Left kidney (tissue), 1 donor: ENCODE measurements at regions not wholly inside any gene's neighbourhood (a gene's known extent, or its start where the extent isn't known, plus 50 kb on each side); places are given as distances from the start of the nearest gene placed in this dataset.

ENCODE experiments used
- DNase-seq: peaks from one replicate; pipeline ENCODE4 v3.0.0-alpha.2; 2013

DNA sequence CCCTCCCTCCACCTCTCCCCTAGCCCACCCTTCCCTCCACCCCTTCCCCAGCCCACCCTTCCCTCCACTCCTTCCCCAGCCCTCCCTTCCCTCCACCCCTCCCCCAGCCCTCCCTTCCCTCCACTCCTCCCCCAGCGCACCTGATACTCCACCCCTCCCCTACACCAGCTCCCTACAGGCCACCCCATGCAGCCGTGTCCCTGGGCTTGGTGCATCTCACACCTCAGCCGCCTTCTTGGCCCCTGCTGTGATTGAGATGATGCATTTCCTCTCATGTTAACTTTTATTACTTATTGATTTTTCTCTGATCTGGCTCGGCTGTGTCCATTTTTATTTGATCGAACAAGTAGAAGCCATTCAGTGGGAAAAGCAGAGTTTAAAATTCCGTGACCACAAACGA, 243.8 kb downstream of the MATN1 start:
- DNase-seq, result no peak

DNA sequence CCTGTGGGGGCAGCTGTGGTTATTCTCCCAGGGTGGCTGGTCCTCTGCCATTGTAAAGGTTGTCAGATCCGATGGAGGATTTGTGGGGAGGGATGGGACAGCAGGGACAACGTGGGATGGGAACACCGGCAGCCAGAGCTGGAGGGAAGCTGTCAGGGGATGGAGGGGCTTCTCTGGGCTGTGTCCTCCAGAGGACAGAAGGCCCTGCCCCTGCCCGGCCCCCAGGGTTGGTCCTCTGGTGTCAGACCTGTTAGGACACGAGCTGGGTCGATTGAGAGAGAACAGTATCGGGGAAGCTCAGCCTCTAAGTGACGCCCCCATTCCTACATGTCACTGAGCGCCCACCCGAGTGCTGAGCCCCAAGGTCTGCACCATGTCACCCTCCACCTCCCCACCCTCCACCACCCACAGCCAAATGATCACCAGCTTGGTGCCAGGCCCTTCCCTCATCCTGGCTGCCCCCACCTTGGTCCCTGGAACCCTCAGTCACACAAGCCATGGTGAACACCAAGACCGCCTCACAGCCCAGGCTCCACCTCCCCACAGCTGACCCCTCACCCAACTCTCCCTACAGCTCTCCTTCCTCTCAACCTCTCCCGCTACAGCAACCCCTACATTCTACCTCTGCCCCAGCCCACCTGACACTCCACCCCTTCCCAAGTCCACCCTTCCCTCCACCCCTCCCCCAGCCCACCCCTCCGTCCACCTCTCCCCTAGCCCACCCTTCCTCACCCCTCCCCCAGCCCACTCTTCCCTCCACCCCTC, 244.4 kb downstream of the MATN1 start:
- DNase-seq, result no peak

DNA sequence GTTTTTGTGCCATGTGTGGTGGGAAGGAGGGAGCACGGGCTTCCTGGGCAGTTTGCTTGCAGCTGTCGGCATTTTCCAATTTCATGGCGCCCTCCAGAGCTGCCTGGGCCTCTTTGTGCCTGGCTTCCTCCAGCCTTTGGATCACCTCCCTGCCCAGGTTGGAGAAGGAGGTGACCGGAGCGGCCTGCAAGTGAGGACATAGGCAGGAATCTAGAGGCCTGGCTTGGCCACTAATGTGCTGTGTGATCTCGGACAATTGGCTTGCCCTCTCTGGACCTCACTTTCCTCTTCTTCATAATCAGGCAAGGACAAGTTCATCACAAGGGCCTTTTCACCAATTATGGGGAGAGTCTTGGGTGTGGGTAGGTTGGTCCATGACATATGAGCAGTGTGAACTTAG, 245.1 kb downstream of the MATN1 start:
- DNase-seq, result no peak

DNA sequence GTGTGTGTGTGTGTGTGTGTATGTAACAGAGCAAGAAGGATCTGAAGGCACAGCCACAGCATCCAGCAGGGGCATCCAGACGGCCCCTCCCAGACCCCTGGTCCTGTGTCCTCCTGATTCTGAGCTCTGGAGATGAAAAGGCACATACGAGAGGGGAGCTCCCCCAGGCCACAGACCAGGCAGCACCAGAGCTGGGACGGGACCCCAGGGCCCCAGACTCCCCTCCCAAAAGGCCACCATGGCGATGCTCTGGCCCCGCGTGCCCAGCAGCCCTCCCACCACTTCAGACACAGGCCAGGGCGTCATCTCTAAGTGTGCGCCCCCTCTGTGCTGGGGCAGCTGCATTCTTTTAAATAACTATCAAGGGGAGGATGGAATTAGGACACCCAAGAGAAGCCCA, 245.8 kb downstream of the MATN1 start:
- no peak for DNase-seq

DNA sequence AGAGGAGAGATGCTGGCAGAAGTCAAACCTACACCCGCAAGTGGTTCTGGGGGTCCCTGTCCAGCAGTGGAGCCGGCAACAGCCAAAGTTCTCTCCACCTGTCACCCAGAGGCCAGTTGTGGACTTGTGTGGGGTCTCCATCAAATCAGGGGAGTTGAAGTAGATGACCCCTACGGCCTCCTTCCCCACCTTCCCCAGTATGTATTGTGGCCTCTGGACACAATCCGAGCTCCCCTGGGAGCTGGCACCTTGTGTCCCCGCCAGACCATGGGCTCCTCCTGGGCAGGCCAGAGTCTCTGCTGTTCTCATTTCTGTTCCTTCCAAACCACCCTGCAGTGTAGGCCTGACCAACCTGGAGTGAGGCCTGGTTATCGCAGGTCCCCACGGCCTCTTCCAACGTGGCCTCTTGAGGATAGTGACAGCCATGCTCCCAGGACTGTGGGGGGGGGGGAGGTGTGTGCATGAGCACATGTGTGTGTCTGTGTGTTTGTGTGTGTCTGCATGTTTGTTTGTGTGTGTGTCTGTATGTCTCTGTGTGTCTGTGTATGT, 246.4 kb downstream of the MATN1 start:
- DNase-seq, result no peak

DNA sequence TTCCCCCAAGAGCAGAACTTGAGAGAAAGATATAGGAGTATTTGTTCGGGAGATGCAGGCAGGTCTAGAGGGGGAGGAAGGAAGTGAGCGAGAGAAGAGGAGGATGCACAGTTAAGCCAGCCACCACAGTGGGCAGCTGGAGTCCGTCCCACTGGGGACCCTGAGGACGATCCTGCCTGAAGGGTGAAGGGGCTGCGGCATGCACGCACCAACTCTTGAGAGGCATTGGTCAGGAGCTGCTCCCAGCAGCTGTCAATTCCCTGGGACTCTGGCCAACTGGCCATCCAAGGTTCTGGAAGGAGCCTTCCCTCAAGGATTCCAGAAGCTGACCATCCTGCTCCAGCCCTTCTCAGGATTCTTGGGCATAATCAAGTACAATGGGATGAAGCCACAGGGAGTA, 246.9 kb downstream of the MATN1 start:
- DNase-seq, result no peak

DNA sequence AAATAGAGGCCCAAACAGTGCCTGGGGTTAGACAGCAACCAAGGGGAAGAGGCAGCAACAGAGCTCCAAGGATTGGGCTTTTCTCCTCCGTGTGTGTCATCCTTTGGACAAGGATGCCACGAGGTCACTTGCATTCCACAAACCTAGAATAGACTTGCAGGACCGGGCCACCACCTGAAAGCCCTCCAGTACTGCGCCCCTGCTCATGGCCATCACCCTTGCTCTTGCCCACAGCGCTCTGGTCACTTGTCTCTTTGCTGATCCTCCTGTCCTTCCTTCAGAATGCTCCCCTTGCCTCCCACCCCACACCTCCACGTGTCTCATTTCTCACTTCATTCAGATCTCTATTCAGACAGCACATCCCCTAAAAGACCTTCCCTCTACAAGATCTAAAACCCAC, 247.4 kb downstream of the MATN1 start:
- DNase-seq, result no peak

DNA sequence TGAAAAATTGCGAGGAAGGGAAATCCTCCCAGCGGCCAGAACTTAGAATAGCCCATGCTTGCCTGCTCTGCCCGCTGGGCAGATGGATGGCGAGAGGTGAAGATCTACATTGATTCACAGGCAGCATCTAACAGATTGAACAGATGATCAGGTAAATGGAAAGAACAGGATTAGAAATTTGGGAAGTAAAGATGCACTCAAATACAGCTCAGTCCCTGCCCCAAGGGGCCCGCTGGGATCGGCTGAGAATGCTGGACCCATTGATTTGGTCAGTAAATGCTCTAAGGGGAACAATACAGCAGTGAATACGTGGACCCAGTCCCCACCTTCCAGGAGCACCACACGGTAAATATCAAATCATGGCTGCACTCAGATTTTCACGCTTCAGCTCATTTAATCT, 248.2 kb downstream of the MATN1 start:
- DNase-seq, result no peak

DNA sequence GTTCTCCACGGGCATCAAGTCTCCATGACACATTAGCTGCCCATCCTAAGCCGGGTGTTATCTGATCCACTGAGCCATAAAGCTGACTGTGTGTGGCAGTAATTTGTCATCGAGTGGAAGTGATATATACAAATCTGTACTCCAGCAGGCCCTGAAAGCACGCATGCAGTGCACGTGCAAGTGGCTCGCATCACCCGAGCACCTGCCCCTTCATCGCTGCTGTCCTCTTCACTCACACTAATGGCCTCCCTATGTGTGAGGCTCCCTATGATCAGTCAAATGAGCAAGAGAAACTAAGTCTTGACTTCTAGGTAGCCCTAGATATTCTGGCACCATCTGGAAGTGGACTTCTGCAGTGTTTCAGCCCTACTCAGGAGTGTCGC, 248.6 kb downstream of the MATN1 start:
- DNase-seq, result no peak

DNA sequence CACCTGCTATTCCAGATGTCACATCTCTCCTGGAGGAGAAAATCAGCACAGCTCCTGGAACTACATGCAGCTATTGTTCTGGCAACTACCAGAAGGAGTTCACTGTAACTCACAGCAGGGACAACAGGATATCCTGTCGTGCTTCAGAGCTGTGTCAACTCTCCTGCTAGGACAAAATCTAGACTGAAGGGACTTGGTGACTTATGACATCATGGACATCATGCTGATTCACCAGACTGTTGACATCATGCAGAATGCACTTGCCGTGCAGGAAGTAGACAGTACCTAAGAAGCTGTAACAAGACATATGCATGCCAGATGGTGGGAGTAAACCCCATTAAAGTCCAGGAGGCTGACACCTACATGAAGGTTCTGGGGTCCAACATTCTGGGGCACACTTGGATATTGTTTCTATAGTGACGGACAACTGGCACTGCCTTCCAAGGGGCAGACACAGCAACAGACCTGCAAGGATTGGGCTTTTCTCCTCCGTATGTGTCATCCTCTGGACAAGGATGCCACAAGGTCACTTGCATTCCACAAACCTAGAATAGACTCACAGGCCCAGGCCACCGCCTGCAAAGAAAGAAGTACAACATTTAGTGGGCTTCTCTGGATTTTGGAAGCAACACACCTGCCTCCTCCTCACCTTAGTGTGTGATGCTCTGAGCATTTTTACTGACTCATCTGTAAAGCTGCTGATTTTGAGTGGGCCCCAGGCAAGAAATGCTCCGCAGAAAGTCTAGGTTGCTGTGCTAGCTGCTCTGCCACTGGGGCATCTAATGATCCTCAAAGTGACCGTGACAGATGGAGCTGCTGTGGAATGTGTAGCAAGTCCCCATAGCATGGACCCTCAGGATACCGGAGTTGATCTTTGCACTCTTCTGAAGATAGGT, 249.2 kb downstream of the MATN1 start:
- DNase-seq, result no peak

DNA sequence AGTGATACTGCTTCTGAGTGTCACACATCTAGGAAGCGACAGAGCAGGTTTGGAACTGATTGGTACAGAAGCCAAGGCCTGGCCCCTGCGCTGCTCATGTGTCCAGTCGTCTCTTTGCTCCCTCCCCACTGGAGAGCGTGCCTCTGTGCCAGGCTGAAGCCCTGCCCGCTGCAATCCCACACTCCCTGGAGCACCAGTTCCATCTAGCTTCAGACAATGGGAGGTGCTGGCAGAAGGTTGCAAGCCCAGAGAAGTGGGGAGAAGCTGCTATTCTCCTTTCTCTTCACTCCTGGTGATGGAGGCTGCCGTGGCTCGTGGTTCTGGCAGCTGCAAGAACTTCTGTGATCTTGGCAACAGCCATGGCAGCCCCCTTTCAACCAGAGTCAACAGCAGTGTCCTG, 250.9 kb downstream of the MATN1 start:
- no peak for DNase-seq

DNA sequence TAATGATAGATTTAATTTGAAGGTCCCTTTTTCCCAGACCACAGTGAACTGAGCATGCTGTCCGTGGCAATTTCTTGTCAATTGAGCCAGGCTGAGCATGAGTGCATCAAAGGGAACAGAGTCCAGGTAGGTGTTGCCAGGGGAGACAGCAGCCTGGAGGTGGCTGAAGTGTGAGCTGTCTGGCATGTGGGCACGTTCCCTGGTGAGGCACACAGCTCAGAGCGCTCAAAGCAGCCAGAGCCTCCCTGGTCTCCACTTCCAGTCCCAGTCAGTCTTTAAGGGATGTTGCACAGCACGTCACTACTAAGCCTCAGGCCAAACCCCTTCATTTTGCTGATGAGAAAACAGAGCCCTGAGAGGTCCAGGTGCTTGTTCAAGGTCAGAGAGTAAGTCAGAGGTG, 251.4 kb downstream of the MATN1 start:
- no peak for DNase-seq

DNA sequence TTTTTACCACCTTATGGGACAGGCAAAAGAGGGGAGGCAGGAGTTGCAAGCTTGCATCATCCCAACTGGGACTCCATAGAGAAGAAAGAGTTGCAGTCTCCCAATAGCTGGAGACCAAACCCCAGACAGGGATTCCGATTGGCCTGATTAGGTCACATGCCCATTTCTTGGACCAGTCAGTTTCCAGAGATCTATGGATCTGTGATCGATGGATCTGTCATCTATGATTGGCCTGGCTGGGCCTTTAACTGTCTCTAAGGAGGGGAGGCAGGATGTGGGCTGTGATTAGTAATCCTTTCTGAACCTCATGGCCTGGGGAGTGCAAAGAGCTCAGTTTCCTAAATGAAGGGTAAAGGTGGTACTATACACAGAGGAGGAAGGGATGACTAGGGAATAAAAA, 252.1 kb downstream of the MATN1 start:
- no peak for DNase-seq

DNA sequence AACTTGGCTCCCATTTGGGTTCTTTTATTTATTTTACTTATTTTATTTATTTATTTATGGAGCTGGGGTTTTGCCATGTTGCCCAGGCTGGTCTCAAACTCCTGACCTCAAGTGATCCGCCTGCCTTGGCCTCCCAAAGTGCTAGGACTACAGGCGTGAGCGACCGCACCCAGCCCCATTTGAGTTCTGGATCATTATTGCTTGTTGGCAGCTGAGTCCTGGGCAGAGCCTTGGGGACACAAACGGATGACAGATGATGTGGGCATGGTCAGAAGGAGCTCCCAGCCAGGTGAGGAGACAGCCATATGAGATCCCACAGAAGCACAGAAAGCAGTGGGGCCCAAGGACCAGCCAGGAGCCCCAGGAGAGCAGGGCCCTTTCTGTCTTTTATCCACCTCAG, 254.0 kb downstream of the MATN1 start:
- DNase-seq, result no peak

DNA sequence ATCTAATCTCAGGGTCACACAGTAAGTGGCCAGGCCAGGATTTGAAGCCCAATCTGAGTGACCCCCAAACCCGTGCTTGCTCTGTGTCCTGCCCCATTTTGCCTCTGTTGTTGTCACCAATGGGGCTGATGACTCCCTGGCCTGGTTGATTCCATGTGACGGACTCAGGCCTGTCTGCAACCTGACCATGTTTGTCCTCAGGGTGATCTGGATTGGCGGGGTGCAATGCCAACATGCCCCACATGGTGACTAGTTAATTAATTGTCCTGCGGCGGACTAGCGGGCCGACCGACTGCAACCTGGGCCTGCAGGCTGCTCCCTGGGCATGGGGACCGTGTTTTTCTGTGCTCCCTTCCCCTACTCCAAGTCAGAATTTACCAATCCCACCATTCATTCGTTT, 256.3 kb downstream of the MATN1 start:
- DNase-seq, result no peak

DNA sequence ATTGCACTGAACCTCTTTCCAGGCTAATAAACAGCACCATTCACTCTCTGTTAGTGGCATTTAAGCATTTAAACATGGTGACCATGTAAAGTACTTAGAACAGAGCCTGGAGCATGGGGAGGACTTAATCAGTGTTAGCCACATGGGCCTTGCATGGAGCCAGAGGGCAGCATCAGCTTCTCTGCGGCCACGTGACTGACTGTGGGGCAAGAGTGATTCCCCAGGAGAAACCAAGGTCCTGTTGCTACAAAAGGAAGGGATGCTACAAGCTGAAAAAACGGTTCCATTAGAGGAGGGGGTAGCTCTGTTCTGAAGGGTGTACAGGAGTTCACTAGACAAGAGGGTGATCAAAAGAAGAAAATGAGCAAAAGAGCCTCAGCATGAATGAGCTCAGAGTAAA, 256.8 kb downstream of the MATN1 start:
- no peak for DNase-seq

DNA sequence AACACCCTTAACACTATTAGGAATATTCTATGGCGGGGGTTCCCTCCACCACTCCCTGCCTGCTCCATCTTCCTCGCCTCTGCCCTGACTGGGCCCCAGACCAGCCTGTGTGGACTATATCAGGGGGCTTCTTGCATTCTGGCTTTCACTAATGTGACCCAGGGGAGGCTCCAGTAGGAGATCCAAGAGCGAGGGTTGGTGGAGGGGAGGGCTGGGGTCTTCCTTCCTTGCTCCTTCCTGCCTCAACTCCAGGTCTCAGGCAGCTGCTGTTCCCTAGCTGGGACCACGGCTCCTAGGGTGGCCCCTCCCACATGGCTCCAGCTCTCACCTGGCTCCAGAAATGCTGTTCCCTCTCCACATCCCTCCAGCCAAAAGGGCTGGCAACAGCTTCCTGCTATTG, 257.4 kb downstream of the MATN1 start:
- DNase-seq, result no peak

DNA sequence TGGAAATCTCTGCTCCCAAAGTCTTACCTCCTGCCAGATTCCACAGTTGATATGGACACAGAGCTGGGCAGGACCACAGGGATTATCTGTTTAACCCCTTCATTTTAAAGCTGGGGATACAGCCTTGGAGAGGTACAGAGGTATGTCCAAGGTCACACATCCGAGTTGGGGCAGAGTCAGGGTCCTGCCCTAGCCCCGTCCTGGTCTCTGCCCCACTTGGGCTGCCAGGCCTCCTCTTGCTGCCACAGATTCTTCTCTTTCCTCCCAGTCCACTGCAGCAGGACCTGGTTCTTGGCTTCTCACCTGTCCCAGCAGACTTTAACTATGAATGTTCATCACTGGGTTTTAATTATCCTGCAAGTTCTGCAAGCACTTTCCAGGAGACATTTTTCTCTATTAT, 258.3 kb downstream of the MATN1 start:
- no peak for DNase-seq

DNA sequence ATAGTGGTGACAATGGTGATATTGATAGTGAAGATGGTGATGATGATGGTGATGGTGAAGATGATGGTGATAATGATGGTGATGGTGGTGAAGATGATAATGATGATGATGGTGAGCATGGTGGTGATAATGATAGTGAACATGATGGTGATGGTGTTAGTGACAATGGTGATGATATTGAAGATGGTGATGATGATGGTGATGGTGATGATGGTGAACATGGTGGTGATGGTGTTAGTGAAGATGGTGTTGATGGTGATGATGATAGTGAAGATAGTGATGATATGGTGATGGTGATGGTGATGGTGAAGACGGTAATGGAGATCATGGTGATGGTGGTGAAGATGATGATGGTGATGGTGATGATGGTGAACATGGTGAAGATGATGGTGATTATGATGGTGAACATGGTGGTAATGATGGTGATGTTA, 259.2 kb downstream of the MATN1 start:
- no peak for DNase-seq

DNA sequence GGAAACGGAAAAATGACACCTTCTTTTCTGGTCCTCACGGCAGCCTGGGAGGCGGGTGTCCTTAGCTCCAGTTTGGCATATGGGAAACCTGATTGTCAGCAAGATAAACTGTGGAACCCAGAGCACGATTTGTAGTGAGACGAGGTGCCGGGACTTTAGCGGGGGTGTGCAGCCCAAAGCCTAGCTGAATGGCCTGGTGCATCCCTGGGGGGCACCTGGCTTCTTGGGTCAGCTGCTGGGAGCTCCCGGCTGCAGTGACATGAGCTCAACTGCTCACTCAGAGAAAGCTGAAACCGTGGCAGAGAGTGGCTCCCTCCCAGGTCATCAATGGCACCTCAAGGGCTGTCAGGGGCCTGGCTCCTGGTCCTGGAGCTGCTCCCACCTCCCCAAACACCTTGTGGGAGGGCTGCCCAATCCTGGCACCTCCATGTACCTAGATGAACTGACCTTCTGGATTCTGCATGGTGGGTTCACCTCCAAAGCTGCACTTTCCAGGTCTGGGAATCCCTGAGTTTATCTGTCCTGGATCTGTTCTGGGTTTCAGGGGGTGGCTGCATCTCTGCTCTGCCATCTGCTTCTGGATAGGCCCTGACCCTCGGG, 260.5 kb downstream of the MATN1 start:
- DNase-seq, result no peak

DNA sequence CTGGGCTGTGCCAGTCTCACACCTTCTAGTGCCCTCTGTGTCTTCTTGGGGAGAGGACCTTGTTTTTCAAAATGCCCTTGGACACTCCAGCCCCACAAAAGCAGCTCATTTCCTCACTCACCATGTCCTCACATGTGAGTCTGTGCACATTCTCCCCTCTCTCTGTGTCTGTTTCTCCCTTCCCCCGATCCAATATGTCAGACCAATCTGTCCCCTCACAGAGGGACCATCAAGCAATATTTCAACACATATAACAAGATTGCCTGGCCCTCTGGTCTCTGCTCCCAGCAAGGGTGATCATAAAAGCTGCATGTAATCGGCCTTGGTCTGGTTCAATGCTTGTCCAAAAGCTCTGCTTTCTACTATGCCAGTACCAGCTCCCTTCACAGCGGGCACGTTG, 261.2 kb downstream of the MATN1 start:
- DNase-seq, result no peak

DNA sequence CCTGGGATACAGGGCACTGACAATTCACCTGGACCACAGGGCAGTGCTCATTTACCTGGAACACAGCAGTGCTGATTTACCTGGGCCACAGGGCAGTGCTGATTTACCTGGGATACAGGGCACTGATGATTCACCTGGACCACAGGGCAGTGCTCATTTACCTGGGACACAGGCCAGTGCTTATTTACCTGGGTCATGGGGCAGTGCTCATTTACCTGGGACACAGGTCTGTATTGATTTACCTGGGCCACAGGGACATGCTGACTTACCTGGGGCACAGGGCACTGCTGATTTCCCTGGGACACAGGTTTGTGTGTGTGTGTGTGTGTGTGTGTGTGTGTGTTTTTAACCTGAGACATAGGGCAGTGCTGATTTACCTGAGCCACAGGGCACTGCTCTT, 261.7 kb downstream of the MATN1 start:
- no peak for DNase-seq

DNA sequence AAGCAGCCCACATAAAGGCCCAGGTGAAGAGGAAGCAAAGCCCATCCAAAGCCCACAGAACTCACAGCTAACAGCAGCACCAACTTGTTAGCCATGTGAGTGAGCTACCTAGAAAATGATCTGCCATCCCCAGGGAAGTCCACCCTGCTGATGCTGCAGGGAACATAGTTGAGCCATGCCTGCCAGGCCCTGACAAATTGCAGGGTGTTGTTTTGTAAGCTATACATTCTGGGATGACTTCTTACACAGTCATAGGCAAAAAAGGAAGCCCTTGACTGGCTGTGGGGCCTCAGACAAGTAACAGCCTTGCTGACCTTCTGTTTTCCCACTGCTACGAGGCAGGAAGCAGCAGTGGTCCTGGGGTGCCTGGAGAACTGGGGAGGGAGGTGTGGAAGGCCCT, 262.7 kb downstream of the MATN1 start:
- DNase-seq, result no peak
